ENCODE measurements at regions not wholly inside any gene's neighbourhood (a gene's known extent, or its start where the extent isn't known, plus 50 kb on each side); places are given as distances from the start of the nearest gene placed in this dataset.
A peak's percentile ranks its signal among the peaks of the same experiment; 100 is the strongest.

- no peak overlapping the region for H3K27ac Mint-ChIP-seq
- peaks cover 20% of the 10 kb centered on the region for H3K9me3 Mint-ChIP-seq
- no peak for TF ChIP-seq ZNF232 (CRISPR knock-in tag; IDR thresholded peaks at IDR 0.05)
- no peak for TF ChIP-seq E2F1 (CRISPR knock-in tag; IDR thresholded peaks at IDR 0.05)
- TF ChIP-seq ZNF281 (CRISPR knock-in tag; IDR thresholded peaks at IDR 0.05): no peak
- TF ChIP-seq FOXJ3 (CRISPR knock-in tag; IDR thresholded peaks at IDR 0.05; ENCODE audit: borderline replicate concordance): no peak
- TF ChIP-seq NFATC4 (CRISPR knock-in tag; IDR thresholded peaks at IDR 0.05): no peak
- 0 out of 2 replicates have a peak, but pooled peaks have one; percentile 21 for TF ChIP-seq USF2 (CRISPR knock-in tag; IDR thresholded peaks at IDR 0.05)
- TF ChIP-seq SMAD4 (CRISPR knock-in tag; IDR thresholded peaks at IDR 0.05): no peak
- peaks cover 3% of the 10 kb centered on the region; the same call in 1 of the 2 replicates for H3K27me3 Mint-ChIP-seq (ENCODE audit: low read depth)
- ATAC-seq (no peak), DNase-seq (ENCODE audit: low spot score) (no peak)
- H3K36me3 Mint-ChIP-seq: peaks cover 13% of the 10 kb centered on the region
- ChIA-PET CTCF (no interaction called here), POLR2A (no interaction called here)
- H3K4me1 Mint-ChIP-seq: peaks cover 30% of the 10 kb centered on the region
- H3K4me3 Mint-ChIP-seq: no peak overlapping the region
These were observed 212.3 kb upstream of the OTX2 start for GRCh38 chr14:57022608-57023007.

GRCh38 chr14:57018065-57018464 lies 207.8 kb upstream of the OTX2 start:
- ChIA-PET POLR2A (no interaction called here), CTCF (no interaction called here)
- ATAC-seq (no peak), DNase-seq (ENCODE audit: low spot score) (no peak)
- Mint-ChIP-seq H3K27me3 (ENCODE audit: low read depth) (peaks cover 5% of the 10 kb centered on the region; the same call in 1 of the 2 replicates), H3K36me3 (peaks cover 10% of the 10 kb centered on the region), H3K4me3 (no peak overlapping the region), H3K4me1 (peaks cover 28% of the 10 kb centered on the region), H3K9me3 (peaks cover 14% of the 10 kb centered on the region), H3K27ac (no peak overlapping the region)
- TF ChIP-seq ERG (CRISPR knock-in tag; IDR thresholded peaks at IDR 0.05): no peak
- TF ChIP-seq ZNF121 (CRISPR knock-in tag; IDR thresholded peaks at IDR 0.05): no peak
- TF ChIP-seq SOX15 (CRISPR knock-in tag; IDR thresholded peaks at IDR 0.05): no peak
- TF ChIP-seq ZNF232 (CRISPR knock-in tag; IDR thresholded peaks at IDR 0.05): no peak
- no peak for TF ChIP-seq ARID4B (CRISPR knock-in tag; IDR thresholded peaks at IDR 0.05; ENCODE audit: borderline replicate concordance)
- no peak for TF ChIP-seq ZNF532 (CRISPR knock-in tag; IDR thresholded peaks at IDR 0.05; ENCODE audit: borderline replicate concordance)
- no peak for TF ChIP-seq SMAD3 (CRISPR knock-in tag; IDR thresholded peaks at IDR 0.05; ENCODE audit: borderline replicate concordance)
- no peak for TF ChIP-seq FOXJ3 (CRISPR knock-in tag; IDR thresholded peaks at IDR 0.05; ENCODE audit: borderline replicate concordance)
- TF ChIP-seq ZMAT4 (CRISPR knock-in tag; IDR thresholded peaks at IDR 0.05): no peak

All from WTC11 (cell line).